Parathyroid adenoma (tissue), 2 donors: ENCODE measurements at regions not wholly inside any gene's neighbourhood (a gene's known extent, or its start where the extent isn't known, plus 50 kb on each side); places are given as distances from the start of the nearest gene placed in this dataset.

Experiments used
- H2AFZ ChIP-seq: fragments of 300-600 bp; sonication (generic); one replicate; pipeline ENCODE4 v1.7.0; 2017; ENCODE audit warnings: antibody characterized with exemption, mild to moderate bottlenecking
- H3K27ac ChIP-seq: fragments of 300-600 bp; sonication (generic); one replicate; pipeline ENCODE4 v1.7.0; 2017
- H3K27me3 ChIP-seq: fragments of 300-600 bp; sonication (generic); one replicate; pipeline ENCODE4 v1.7.0; 2017; ENCODE audit warnings: low read length; ENCODE audit not compliant: control insufficient read depth, insufficient read depth
- H3K36me3 ChIP-seq: fragments of 300-600 bp; sonication (generic); one replicate; pipeline ENCODE4 v1.7.0; 2017; ENCODE audit warnings: low read length; ENCODE audit not compliant: control insufficient read depth, insufficient read depth
- H3K4me1 ChIP-seq: fragments of 300-600 bp; sonication (generic); one replicate; pipeline ENCODE4 v1.7.0; 2017; ENCODE audit warnings: control low read depth
- H3K4me2 ChIP-seq: fragments of 300-600 bp; sonication (generic); one replicate; pipeline ENCODE4 v1.7.0; 2017; ENCODE audit warnings: low read length
- H3K4me3 ChIP-seq: fragments of 300-600 bp; sonication (generic); one replicate; pipeline ENCODE4 v1.7.0; 2017; ENCODE audit warnings: low read depth, low read length
- H3K79me2 ChIP-seq: fragments of 300-600 bp; sonication (generic); one replicate; pipeline ENCODE4 v1.7.0; 2017; ENCODE audit warnings: control low read depth
- H3K9ac ChIP-seq: fragments of 300-600 bp; sonication (generic); one replicate; pipeline ENCODE4 v1.7.0; 2017; ENCODE audit warnings: mild to moderate bottlenecking
- H3K9me3 ChIP-seq: fragments of 300-600 bp; sonication (generic); one replicate; pipeline ENCODE4 v1.7.0; 2017; ENCODE audit warnings: low read length; ENCODE audit not compliant: control insufficient read depth
- TF ChIP-seq, protein P1 (sequence below): fragments of 300-600 bp; sonication (generic); IDR thresholded peaks from one replicate; pipeline ENCODE4 v1.7.0; 2017; ENCODE audit warnings: antibody characterized with exemption, mild to moderate bottlenecking
- donor health status: primary hyperparathyroidism.

DNA sequence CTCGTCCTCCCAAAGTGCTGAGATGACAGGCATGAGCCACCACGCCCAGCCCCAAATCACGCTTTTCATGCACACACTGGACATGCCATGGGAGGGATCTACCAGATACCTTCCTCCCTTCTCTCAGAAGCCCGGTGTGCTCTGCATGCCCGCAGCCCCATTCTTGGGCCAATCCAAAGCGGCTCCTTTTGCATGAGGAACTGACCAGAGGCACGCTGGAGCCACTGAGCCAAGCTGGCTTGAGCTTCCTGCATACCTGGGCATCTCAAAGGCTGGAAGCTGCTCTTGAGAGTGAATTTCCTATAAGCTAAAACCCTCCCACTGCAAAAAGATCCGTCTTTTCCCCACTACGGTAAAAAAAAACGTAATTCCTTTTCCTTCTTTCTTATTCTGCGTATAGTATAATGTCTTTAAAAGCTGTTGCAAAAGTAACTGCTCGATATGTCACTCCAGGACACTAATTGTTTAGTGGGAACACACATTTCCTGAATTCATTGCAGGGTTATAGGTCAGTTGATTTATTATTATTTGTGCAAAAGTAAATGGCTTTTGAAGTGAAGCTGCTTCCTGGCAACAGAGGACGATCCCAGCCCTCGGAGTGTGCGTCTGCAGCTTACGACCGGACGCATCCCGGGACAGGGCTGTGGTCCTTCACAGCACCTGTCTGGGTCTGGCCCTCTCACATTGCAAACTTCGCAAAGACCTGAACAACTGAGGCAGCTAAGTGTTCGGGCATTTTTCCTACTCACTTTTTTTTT, 61.8 kb upstream of the ETS2 start:
- Histone ChIP-seq H3K4me1 (no peaks in the 10 kb centered on the region), H3K9ac (no peak overlapping the region), H3K4me3 (no peak overlapping the region), H3K79me2 (no peaks in the 10 kb centered on the region), H2AFZ (no peak overlapping the region), H3K27me3 (no peaks in the 10 kb centered on the region), H3K9me3 (no peaks in the 10 kb centered on the region), H3K27ac (no peak overlapping the region), H3K4me2 (no peak overlapping the region), H3K36me3 (no peaks in the 10 kb centered on the region)
- TF ChIP-seq, protein P1, sequence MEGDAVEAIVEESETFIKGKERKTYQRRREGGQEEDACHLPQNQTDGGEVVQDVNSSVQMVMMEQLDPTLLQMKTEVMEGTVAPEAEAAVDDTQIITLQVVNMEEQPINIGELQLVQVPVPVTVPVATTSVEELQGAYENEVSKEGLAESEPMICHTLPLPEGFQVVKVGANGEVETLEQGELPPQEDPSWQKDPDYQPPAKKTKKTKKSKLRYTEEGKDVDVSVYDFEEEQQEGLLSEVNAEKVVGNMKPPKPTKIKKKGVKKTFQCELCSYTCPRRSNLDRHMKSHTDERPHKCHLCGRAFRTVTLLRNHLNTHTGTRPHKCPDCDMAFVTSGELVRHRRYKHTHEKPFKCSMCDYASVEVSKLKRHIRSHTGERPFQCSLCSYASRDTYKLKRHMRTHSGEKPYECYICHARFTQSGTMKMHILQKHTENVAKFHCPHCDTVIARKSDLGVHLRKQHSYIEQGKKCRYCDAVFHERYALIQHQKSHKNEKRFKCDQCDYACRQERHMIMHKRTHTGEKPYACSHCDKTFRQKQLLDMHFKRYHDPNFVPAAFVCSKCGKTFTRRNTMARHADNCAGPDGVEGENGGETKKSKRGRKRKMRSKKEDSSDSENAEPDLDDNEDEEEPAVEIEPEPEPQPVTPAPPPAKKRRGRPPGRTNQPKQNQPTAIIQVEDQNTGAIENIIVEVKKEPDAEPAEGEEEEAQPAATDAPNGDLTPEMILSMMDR, result no peak

DNA sequence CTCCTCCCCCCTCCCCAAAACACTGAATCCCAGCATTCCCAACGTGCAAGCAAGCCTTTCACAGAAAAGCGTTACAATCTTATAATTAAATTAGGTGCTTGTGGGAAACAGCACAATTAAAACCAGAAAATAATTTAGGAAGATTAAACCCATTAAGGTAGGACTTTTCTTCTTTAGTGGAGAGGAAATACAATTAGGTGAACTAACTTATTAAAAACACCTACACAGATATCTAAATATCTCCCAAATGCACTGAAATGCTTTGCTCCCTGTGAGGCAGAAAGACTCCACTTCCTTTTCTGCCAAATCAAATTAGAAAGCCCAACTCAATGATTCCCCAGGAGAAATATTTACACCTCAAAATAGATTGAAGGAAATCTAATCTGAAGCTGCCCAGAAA, 60.9 kb upstream of the ETS2 start:
- Histone ChIP-seq H2AFZ (no peak overlapping the region), H3K4me3 (no peak overlapping the region), H3K27me3 (no peaks in the 10 kb centered on the region), H3K4me2 (no peak overlapping the region), H3K9ac (no peak overlapping the region), H3K4me1 (no peaks in the 10 kb centered on the region), H3K27ac (no peak overlapping the region), H3K9me3 (no peaks in the 10 kb centered on the region), H3K36me3 (no peaks in the 10 kb centered on the region), H3K79me2 (no peaks in the 10 kb centered on the region)
- TF ChIP-seq, protein P1, result no peak

DNA sequence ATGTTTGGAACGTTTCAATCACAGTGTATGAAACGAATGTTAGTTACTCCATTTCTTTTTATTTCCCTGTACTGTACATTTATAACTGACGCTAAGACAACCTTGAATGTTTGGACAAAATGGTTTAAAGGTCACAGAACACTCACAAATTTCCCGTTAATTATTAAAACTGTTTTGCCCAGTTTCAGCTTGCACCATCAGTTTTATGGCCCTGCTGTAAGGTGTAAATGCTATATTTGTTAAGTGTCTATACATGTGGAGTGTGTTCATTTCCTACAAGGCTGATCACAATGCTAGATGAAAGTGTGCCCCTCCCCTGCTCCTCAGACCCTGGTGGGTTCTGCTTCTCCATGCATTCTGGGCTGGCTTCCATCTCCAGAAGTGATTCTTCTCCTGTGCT, 57.9 kb upstream of the ETS2 start:
- Histone ChIP-seq H3K4me3 (no peak overlapping the region), H2AFZ (no peak overlapping the region), H3K4me1 (no peaks in the 10 kb centered on the region), H3K9ac (no peak overlapping the region), H3K27ac (no peak overlapping the region), H3K79me2 (no peaks in the 10 kb centered on the region), H3K4me2 (no peak overlapping the region), H3K9me3 (no peaks in the 10 kb centered on the region), H3K36me3 (no peaks in the 10 kb centered on the region), H3K27me3 (no peaks in the 10 kb centered on the region)
- TF ChIP-seq, protein P1, result no peak

DNA sequence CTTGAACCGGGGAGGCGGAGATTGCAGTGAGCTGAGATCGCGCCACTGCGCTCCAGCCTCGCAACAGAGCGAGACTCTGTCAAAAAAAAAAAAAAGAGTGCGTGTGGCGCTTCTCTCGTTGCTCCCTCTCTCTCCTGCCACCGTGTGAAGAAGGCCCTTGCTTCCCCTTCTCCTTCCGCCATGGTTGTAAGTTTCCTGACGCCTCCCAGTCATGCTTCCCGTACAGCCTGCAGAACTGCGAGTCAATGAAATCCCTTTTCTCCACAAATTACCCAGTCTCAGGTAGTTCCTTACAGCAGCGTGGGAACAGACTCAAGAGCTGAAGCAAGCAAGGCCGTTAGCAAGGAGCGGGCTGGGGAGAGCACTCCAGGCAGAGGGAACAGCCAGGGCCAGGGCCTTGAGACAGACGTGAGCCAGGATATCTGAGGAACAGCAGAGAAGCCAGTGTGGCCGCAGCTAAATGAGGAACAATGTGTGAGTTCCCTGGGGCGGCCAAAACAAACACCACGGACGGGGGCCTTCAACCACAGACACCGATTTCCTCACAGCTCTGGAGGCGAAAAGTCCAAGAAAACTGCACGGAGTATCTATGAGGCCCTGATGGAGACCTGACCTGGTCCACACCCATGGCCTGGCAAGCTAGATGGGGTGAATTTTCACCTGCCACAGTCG, 54.2 kb upstream of the ETS2 start:
- Histone ChIP-seq H2AFZ (no peak overlapping the region), H3K4me1 (no peaks in the 10 kb centered on the region), H3K4me3 (no peak overlapping the region), H3K9ac (no peak overlapping the region), H3K9me3 (no peaks in the 10 kb centered on the region), H3K27me3 (no peaks in the 10 kb centered on the region), H3K4me2 (no peak overlapping the region), H3K27ac (no peak overlapping the region), H3K79me2 (no peaks in the 10 kb centered on the region), H3K36me3 (no peaks in the 10 kb centered on the region)
- TF ChIP-seq, protein P1, result no peak
